ENCODE measurements at regions not wholly inside any gene's neighbourhood (a gene's known extent, or its start where the extent isn't known, plus 50 kb on each side); places are given as distances from the start of the nearest gene placed in this dataset.

DNA sequence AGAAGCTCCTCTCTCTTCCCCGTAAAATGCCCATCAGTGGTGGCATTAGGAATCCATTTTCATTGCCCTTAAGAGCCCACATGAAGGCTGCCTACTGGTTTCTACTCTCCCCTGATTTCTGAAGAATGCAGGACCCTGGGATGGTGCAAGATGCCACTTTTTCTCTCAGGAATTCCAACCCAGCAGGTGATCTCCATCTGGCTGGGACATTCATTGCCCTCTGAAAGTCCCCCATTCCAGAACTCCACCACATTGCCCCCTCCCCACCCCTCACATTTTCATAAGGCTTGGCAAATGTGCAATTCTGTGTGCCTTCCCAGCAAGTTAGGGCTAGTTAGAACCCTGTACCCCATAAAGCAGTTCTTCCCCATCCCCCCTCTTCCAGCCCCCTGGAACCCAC is 88.0 kb downstream of the BANF2 start:
- no peaks in the 10 kb centered on the region for H3K27me3 Mint-ChIP-seq (ENCODE audit: low read depth)
- no peak for TF ChIP-seq CTCF (IDR thresholded peaks at IDR 0.05; ENCODE audit: unreplicated experiment)
- DNase-seq (ENCODE audit: low spot score in 2 of 2, unreplicated experiment in 2 of 2): no peak
- H3K9me3 Mint-ChIP-seq: no peaks in the 10 kb centered on the region
- H3K4me3 Mint-ChIP-seq: no peak overlapping the region
- no peak overlapping the region for H3K27ac Mint-ChIP-seq
- H3K36me3 Mint-ChIP-seq: no peaks in the 10 kb centered on the region
- H3K4me1 Mint-ChIP-seq: peaks cover 10% of the 10 kb centered on the region

- Mint-ChIP-seq H3K36me3 (no peaks in the 10 kb centered on the region), H3K27me3 (ENCODE audit: low read depth) (no peaks in the 10 kb centered on the region), H3K4me1 (peaks cover 10% of the 10 kb centered on the region), H3K4me3 (no peak overlapping the region), H3K9me3 (no peaks in the 10 kb centered on the region), H3K27ac (peak overlapping the region; percentile 84)
- TF ChIP-seq CTCF (IDR thresholded peaks at IDR 0.05; ENCODE audit: unreplicated experiment): no peak
- no peak for DNase-seq (ENCODE audit: low spot score in 2 of 2, unreplicated experiment in 2 of 2)
These were observed 86.5 kb downstream of the BANF2 start for GRCh38 chr20:17786221-17786718.

Measured in mesothelial cell of epicardium (in vitro differentiated cells).